ENCODE measurements at regions not wholly inside any gene's neighbourhood (a gene's known extent, or its start where the extent isn't known, plus 50 kb on each side); places are given as distances from the start of the nearest gene placed in this dataset.

DNA sequence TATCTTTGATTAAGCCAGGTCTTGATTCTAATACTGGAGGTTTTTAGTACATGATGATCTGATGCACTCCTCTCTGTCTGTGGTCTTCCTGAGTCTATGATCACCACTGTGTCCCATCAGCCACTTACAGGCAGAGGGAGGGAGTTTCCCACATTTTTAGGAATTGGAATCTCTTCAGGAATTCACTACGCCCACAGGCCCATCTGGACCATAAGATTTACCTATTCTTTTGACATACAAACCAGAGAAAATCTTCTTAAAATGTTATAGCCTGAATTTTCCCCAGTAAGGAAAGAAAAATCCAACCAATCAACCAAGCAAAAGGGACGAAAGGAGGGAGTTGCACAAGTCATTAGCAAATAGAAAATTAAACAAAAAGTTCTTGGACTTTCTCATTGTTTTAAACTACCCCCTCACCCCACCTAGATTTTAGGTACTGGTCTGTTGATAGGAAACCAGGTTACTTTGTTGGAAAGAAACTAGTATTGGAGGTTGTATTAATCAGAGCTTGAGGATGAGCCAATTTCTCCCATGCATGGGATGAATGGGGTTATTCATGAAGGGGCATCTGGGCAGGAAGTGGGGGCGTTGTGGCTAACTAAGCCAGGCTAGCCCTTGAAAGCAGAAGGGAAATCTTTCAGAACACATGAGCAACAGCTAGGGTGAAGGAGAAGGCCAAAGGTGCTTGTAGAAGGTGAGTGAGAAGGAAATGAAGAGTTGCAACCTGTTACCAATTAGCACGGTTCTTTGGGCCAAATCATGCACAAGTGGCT, 328.2 kb upstream of the MEX3C start:
- CTCF ChIA-PET (ENCODE audit: low intra/inter-chr PET ratio): no interaction called here
- Histone ChIP-seq H3K9me3 (replicated peaks; ENCODE audit: control insufficient read depth, insufficient read depth, low read depth, low read length) (no peaks in the 10 kb centered on the region), H3K4me2 (ENCODE audit: insufficient read depth, low read length) (no peak overlapping the region), H3K9ac (ENCODE audit: insufficient read depth in 1 of 2, low read depth in 2 of 2, low read length in 2 of 2) (no peak overlapping the region), H3K27ac (ENCODE audit: extremely low read depth, low read depth, low read length) (no peak overlapping the region), H3K4me3 (no peak overlapping the region), H4K20me1 (replicated peaks; ENCODE audit: control insufficient read depth, insufficient read depth, low read length) (no peaks in the 10 kb centered on the region), H2AFZ (ENCODE audit: low read depth, low read length) (no peak overlapping the region), H3K79me2 (ENCODE audit: control insufficient read depth, insufficient read depth, low read length) (no peaks in the 10 kb centered on the region), H3K9me1 (ENCODE audit: control insufficient read depth, insufficient read depth, low read length) (no peaks in the 10 kb centered on the region), H3K4me1 (replicated peaks in 1 of 2; ENCODE audit: control insufficient read depth in 2 of 2, insufficient read depth in 2 of 2, low read length in 2 of 2) (no peaks in the 10 kb centered on the region), H3K27me3 (ENCODE audit: control insufficient read depth in 2 of 2, insufficient read depth in 2 of 2, low read length in 2 of 2) (no peaks in the 10 kb centered on the region), H3K36me3 (ENCODE audit: control insufficient read depth, insufficient read depth, low read length) (no peaks in the 10 kb centered on the region)
- FAIRE-seq (no peak), ATAC-seq (no peak), DNase-seq (ENCODE audit: extremely low read depth in 1 of 4, low spot score in 3 of 4) (no peak)
- in situ Hi-C loops (cut with MboI): no loop called here
- POLR2A ChIA-PET: no interaction called here
- 0% methylated on average over 4 of the region's 4 CpGs for WGBS (ENCODE audit: insufficient coverage, low coverage, missing lambda C conversion rate)
- intact Hi-C loops (cut with micrococcal nuclease): no loop called here
- BruUV-seq (replicated peaks): no TSS peak
- TF ChIP-seq, protein P1, sequence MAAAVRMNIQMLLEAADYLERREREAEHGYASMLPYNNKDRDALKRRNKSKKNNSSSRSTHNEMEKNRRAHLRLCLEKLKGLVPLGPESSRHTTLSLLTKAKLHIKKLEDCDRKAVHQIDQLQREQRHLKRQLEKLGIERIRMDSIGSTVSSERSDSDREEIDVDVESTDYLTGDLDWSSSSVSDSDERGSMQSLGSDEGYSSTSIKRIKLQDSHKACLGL (CRISPR knock-in tag; IDR thresholded peaks at IDR 0.05; ENCODE audit: borderline replicate concordance, poor library complexity, severe bottlenecking): no peak
- TF ChIP-seq ZNF124 (CRISPR knock-in tag; IDR thresholded peaks at IDR 0.05) (no peak), ZNF133 (CRISPR knock-in tag; IDR thresholded peaks at IDR 0.05) (no peak), LARP7 (IDR thresholded peaks at IDR 0.05) (no peak), TCF3 (CRISPR knock-in tag; IDR thresholded peaks at IDR 0.05) (no peak), MBD2 (IDR thresholded peaks at IDR 0.05; ENCODE audit: borderline replicate concordance, low read depth) (no peak), DPF2 (IDR thresholded peaks at IDR 0.05) (no peak), SMARCA4 (IDR thresholded peaks at IDR 0.05) (no peak), NCOA6 (IDR thresholded peaks at IDR 0.05) (no peak)
- TF ChIP-seq, protein P2, sequence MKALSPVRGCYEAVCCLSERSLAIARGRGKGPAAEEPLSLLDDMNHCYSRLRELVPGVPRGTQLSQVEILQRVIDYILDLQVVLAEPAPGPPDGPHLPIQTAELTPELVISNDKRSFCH (CRISPR knock-in tag; IDR thresholded peaks at IDR 0.05): no peak
- TF ChIP-seq, protein P2 (tag; IDR thresholded peaks at IDR 0.05): no peak
- TF ChIP-seq, protein P3, sequence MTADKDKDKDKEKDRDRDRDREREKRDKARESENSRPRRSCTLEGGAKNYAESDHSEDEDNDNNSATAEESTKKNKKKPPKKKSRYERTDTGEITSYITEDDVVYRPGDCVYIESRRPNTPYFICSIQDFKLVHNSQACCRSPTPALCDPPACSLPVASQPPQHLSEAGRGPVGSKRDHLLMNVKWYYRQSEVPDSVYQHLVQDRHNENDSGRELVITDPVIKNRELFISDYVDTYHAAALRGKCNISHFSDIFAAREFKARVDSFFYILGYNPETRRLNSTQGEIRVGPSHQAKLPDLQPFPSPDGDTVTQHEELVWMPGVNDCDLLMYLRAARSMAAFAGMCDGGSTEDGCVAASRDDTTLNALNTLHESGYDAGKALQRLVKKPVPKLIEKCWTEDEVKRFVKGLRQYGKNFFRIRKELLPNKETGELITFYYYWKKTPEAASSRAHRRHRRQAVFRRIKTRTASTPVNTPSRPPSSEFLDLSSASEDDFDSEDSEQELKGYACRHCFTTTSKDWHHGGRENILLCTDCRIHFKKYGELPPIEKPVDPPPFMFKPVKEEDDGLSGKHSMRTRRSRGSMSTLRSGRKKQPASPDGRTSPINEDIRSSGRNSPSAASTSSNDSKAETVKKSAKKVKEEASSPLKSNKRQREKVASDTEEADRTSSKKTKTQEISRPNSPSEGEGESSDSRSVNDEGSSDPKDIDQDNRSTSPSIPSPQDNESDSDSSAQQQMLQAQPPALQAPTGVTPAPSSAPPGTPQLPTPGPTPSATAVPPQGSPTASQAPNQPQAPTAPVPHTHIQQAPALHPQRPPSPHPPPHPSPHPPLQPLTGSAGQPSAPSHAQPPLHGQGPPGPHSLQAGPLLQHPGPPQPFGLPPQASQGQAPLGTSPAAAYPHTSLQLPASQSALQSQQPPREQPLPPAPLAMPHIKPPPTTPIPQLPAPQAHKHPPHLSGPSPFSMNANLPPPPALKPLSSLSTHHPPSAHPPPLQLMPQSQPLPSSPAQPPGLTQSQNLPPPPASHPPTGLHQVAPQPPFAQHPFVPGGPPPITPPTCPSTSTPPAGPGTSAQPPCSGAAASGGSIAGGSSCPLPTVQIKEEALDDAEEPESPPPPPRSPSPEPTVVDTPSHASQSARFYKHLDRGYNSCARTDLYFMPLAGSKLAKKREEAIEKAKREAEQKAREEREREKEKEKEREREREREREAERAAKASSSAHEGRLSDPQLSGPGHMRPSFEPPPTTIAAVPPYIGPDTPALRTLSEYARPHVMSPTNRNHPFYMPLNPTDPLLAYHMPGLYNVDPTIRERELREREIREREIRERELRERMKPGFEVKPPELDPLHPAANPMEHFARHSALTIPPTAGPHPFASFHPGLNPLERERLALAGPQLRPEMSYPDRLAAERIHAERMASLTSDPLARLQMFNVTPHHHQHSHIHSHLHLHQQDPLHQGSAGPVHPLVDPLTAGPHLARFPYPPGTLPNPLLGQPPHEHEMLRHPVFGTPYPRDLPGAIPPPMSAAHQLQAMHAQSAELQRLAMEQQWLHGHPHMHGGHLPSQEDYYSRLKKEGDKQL (CRISPR knock-in tag; IDR thresholded peaks at IDR 0.05; ENCODE audit: borderline replicate concordance): no peak
- TF ChIP-seq, protein P4, sequence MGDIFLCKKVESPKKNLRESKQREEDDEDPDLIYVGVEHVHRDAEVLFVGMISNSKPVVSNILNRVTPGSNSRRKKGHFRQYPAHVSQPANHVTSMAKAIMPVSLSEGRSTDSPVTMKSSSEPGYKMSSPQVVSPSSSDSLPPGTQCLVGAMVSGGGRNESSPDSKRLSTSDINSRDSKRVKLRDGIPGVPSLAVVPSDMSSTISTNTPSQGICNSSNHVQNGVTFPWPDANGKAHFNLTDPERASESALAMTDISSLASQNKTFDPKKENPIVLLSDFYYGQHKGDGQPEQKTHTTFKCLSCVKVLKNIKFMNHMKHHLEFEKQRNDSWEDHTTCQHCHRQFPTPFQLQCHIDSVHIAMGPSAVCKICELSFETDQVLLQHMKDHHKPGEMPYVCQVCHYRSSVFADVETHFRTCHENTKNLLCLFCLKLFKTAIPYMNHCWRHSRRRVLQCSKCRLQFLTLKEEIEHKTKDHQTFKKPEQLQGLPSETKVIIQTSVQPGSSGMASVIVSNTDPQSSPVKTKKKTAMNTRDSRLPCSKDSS (IDR thresholded peaks at IDR 0.05; ENCODE audit: low read depth, partially characterized antibody): no peak
- TF ChIP-seq, protein P5, sequence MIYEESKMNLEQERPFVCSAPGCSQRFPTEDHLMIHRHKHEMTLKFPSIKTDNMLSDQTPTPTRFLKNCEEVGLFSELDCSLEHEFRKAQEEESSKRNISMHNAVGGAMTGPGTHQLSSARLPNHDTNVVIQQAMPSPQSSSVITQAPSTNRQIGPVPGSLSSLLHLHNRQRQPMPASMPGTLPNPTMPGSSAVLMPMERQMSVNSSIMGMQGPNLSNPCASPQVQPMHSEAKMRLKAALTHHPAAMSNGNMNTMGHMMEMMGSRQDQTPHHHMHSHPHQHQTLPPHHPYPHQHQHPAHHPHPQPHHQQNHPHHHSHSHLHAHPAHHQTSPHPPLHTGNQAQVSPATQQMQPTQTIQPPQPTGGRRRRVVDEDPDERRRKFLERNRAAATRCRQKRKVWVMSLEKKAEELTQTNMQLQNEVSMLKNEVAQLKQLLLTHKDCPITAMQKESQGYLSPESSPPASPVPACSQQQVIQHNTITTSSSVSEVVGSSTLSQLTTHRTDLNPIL (CRISPR knock-in tag; IDR thresholded peaks at IDR 0.05): no peak

Measured in K562 (cell line).